Esophagus muscularis mucosa (tissue), 4 donors: ENCODE measurements at regions not wholly inside any gene's neighbourhood (a gene's known extent, or its start where the extent isn't known, plus 50 kb on each side); places are given as distances from the start of the nearest gene placed in this dataset.

Experiments
- CTCF ChIP-seq, 3 experiments: fragments of 200-600 bp in 2 of 3; fragments of 450-650 bp in 1 of 3; sonication (generic) in 2 of 3; IDR thresholded peaks; one replicate each; pipeline ENCODE4 v1.5.1; 2017 to 2019; ENCODE audit warnings: antibody characterized with exemption in 3 of 3, mild to moderate bottlenecking in 2 of 3, moderate library complexity in 1 of 3
- EP300 ChIP-seq: sonication (generic); formaldehyde crosslinking; IDR thresholded peaks from one replicate; pipeline ENCODE4 v1.6.1; 2017; ENCODE audit warnings: antibody characterized with exemption
- POLR2A ChIP-seq: fragments of 450-650 bp; IDR thresholded peaks from one replicate; pipeline ENCODE4 v1.6.1; 2017; ENCODE audit warnings: antibody characterized with exemption, moderate library complexity, mild to moderate bottlenecking, low read depth
- POLR2AphosphoS5 ChIP-seq, 2 donors: sonication (generic); formaldehyde crosslinking; IDR thresholded peaks; one replicate each; pipeline ENCODE4 v1.6.1; 2017; ENCODE audit warnings: antibody characterized with exemption in 2 of 2

- TF ChIP-seq POLR2A (no peak), CTCF (IDR thresholded peaks at IDR 0.05) (no peak), POLR2AphosphoS5 (IDR thresholded peaks at IDR 0.05) (no peak), EP300 (no peak)
Observed at GRCh38 chr2:221911890-221912289, 339.8 kb upstream of the EPHA4 start.
